ENCODE measurements at regions not wholly inside any gene's neighbourhood (a gene's known extent, or its start where the extent isn't known, plus 50 kb on each side); places are given as distances from the start of the nearest gene placed in this dataset.

GRCh38 chr18:22084547-22084946 is 84.8 kb upstream of the GATA6 start:
- no peak overlapping the region for H3K9ac ChIP-seq (ENCODE audit: extremely low read depth, insufficient read length, low read length)
- no peak overlapping the region for H2AFZ ChIP-seq (ENCODE audit: low read length)
- no peaks in the 10 kb centered on the region for H3K23me2 ChIP-seq (ENCODE audit: insufficient read length, low read depth, low read length, poor library complexity, severe bottlenecking)
- no peak overlapping the region for H3K14ac ChIP-seq (ENCODE audit: insufficient read depth, low read length)
- H3K79me1 ChIP-seq (ENCODE audit: insufficient read depth, low read depth, low read length, poor library complexity, severe bottlenecking), result no peaks in the 10 kb centered on the region
- no peaks in the 10 kb centered on the region for H3K79me2 ChIP-seq (ENCODE audit: insufficient read depth, low read length)
- peaks cover 2 to 7% of the 10 kb centered on the region in 2 experiments; a peak in 2 of 4 replicates for H3K4me1 Mint-ChIP-seq
- no peak overlapping the region for H3K27ac ChIP-seq (ENCODE audit: insufficient read length, low read depth, low read length)
- no peaks in the 10 kb centered on the region; the same call in 1 of the 2 replicates for H3K27me3 ChIP-seq (ENCODE audit: insufficient read depth, low read length)
- H3K56ac ChIP-seq (ENCODE audit: insufficient read length, low read depth, low read length), result no peak overlapping the region
- H3K18ac ChIP-seq (ENCODE audit: insufficient read length, low read depth, low read length), result no peak overlapping the region
- TF ChIP-seq, protein P1, sequence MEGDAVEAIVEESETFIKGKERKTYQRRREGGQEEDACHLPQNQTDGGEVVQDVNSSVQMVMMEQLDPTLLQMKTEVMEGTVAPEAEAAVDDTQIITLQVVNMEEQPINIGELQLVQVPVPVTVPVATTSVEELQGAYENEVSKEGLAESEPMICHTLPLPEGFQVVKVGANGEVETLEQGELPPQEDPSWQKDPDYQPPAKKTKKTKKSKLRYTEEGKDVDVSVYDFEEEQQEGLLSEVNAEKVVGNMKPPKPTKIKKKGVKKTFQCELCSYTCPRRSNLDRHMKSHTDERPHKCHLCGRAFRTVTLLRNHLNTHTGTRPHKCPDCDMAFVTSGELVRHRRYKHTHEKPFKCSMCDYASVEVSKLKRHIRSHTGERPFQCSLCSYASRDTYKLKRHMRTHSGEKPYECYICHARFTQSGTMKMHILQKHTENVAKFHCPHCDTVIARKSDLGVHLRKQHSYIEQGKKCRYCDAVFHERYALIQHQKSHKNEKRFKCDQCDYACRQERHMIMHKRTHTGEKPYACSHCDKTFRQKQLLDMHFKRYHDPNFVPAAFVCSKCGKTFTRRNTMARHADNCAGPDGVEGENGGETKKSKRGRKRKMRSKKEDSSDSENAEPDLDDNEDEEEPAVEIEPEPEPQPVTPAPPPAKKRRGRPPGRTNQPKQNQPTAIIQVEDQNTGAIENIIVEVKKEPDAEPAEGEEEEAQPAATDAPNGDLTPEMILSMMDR (conservative IDR thresholded peaks at IDR 0.05), result no peak
- H3K4me3 Mint-ChIP-seq, result no peak overlapping the region
- no peak overlapping the region for H2BK120ac ChIP-seq (ENCODE audit: low read depth, low read length, poor library complexity, severe bottlenecking)
- H3K23ac ChIP-seq (ENCODE audit: insufficient read length, low read depth, low read length), result no peak overlapping the region
- no peak overlapping the region for H4K5ac ChIP-seq (ENCODE audit: insufficient read length, low read depth, low read length)
- H2BK15ac ChIP-seq (ENCODE audit: low read depth, low read length), result no peak overlapping the region
- H2BK12ac ChIP-seq (ENCODE audit: insufficient read length, low read depth, low read length), result no peak overlapping the region
- no peak overlapping the region for H2BK20ac ChIP-seq (ENCODE audit: low read depth, low read length, poor library complexity, severe bottlenecking)
- no peaks in the 10 kb centered on the region for H3K9me3 ChIP-seq (ENCODE audit: control insufficient read depth, low read depth, low read length)
- no peak overlapping the region for H3K4ac ChIP-seq (ENCODE audit: low read depth, low read length)
- DNase-seq, result no peak
- H2BK5ac ChIP-seq (ENCODE audit: insufficient read length, low read length), result no peak overlapping the region
- H4K91ac ChIP-seq (ENCODE audit: insufficient read length, low read depth, low read length), result no peak overlapping the region
- no peaks in the 10 kb centered on the region for H3K9me3 Mint-ChIP-seq
- no peak overlapping the region for H4K8ac ChIP-seq (replicated peaks; ENCODE audit: insufficient read length, low read depth, low read length)
- H3K27ac Mint-ChIP-seq, result no peak overlapping the region
- H3K4me1 ChIP-seq (ENCODE audit: insufficient read depth, low read length), result no peaks in the 10 kb centered on the region
- no peak overlapping the region for H3T11ph ChIP-seq (ENCODE audit: low read length)
- no peaks in the 10 kb centered on the region for H4K20me1 ChIP-seq (ENCODE audit: control insufficient read depth, insufficient read depth, insufficient read length)
- H3K36me3 Mint-ChIP-seq (ENCODE audit: insufficient read depth in 1 of 3, low read depth in 3 of 3), result no peaks in the 10 kb centered on the region; a peak in 1 of 7 replicates
- H3K4me2 ChIP-seq (ENCODE audit: insufficient read depth, insufficient read length, low read length), result no peak overlapping the region
- H3K27me3 Mint-ChIP-seq (ENCODE audit: low read depth), result peaks cover 3% of the 10 kb centered on the region
- no CpG with 5 or more reads among the region's 13 CpGs for WGBS (ENCODE audit: extremely low coverage, insufficient read length, low lambda C conversion rate)
- no peak overlapping the region for H2AK5ac ChIP-seq (ENCODE audit: insufficient read length, low read length)

Data from H9 (cell line).